HG03280 (cell line): ENCODE measurements at regions not wholly inside any gene's neighbourhood (a gene's known extent, or its start where the extent isn't known, plus 50 kb on each side); places are given as distances from the start of the nearest gene placed in this dataset.

ENCODE experiments used
- ATAC-seq: cut with Tn5 transposase; IDR thresholded peaks from one replicate; pipeline ENCODE4 v1.9.1; 2021; ENCODE audit warnings: mild to moderate bottlenecking, moderate library complexity; ENCODE audit not compliant: unreplicated experiment

DNA sequence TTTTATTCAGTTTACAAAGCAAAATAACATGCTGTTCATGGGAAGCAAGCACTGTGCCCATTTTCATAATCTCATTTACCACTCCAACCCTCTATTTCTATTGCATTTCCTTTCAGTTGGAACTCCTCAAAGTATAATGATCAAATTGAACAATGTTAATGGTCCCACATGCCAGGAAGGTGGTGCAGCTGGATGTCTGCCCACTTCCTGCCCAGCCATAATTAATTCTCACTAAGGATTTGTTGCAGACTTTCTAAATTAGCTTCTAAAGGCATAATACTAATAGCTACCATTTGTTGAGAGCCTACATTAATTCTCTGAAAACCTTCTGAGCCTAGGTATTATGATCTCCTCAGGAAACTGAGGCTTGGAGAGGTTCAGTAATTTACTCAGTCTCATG lies 316.1 kb upstream of the TPM1 start:
- no peak for ATAC-seq

DNA sequence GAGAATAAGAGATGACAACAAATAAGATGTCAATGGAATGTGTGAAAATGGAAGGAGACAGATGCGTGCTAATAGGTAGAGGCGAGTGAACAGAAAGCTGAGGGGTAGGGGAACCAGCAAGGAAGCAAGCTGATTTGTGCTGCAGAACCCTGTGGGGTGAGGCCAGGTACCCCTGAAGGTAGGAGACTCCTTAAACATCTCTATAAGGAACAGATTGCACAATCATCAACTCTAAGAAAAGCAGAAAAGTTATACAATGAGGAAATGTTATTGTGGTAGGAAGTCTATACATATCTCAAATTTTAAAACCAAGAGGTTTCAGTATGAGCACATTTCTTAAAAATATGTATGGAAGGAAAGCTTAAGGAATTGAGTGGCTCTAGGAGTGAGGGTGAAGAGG lies 315.0 kb upstream of the TPM1 start:
- no peak for ATAC-seq

DNA sequence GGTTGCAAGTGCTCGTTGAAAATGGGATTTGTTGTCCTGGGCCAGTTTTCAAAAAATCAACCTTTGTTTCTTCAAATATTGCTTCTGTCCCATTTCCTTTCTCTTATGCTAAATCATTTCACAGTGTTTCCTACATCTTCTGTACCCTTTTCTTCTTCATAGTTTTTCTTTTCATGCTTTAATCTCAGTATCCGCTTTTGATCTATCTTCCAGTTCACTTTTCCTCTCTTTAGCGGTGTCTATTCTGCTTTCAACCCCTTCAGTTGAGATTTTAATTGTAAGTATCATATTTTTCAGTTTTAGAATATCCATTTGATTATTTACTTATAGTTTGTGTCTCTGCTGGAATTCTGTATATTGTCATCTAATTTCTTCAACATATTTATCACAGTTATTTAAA lies 311.7 kb upstream of the TPM1 start:
- no peak for ATAC-seq

DNA sequence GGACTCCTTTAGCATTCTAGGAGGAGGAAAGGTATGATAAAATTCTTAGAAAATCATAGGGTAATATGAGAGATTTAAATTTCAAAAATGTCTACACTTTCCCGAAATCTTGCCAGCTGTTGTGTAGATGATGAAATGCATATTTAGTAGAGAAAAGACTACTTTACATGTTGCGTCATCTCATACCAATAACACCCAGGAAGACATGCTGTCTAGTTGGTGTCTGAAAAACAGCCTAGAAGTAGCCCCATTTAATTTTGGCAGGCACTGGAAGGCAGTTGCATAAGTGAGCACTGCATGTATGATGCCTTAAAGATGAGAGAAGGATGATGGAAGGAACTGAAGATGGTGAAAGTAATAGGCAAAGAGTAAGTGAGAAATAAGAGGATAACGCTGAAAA lies 310.5 kb upstream of the TPM1 start:
- ATAC-seq, result no peak

DNA sequence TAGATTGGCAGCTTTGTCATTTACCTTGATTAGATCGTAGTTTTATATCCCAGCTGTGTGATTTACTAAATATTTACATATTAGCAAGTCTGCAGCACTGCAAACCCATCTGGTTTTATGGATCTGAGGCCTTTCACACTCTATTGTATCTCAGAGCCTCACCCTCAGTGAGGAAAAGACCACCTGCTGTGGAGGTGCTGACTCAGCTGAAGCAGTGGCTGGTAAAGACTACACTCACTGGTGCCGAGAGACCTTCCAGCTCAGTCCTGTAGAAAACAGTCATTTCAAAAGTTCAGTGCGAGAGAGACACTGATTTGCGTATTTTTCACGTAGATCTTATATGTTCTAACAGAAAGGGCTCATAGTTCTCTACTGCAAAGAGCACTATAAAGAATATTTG lies 307.8 kb upstream of the TPM1 start:
- ATAC-seq, result no peak

DNA sequence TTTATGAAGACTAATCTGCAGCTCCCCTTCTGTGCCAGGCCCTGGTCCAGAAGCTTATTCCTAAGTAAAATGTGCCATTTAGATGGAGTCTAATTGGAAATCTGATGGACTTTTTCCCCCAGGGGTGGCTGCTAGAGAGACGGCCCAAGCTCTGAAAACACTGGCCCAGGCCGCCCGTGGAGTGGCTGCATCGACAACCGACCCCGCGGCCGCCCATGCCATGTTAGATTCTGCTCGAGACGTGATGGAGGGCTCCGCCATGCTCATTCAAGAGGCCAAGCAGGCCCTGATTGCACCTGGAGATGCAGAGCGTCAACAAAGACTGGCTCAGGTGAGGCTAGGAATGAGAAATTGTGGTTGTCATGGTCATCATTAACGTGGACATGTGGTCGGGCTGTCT lies 305.8 kb upstream of the TPM1 start:
- no peak for ATAC-seq

DNA sequence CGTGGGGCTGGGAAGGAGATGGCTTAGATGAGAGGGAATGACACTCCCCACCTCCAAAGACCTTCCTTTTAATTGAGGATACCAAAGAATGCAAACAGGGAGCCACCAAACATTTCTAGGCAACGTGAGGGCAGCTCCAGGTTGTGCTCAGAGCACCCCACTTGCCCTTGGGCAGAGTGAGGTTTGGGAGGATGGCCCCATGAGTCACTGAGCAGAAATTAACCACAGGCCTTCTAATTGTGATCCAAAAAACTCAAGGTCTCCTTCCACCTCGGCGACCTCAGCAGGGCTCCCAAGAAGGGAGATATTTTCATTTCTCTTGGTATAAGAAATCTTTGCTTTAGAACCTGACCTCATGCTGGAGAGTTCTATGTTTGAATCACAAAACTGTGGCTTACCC lies 305.0 kb upstream of the TPM1 start:
- no peak for ATAC-seq

DNA sequence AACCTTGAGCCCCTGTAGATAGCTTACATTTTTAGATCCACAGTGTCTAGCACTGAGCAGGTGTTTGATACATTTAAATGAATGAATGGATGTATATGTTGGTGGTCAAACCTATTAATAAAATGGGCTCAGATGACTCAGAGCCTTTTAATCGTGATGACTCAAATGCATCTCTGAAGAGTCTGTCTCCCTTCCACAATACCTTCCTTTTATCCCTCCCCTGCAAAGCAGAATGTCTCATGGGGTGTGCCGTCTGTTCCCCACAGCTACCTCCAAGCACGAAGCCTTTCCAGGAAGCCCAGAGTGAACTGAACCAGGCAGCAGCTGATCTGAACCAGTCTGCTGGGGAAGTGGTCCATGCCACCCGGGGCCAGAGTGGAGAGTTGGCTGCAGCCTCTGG lies 303.5 kb upstream of the TPM1 start:
- ATAC-seq, result no peak

DNA sequence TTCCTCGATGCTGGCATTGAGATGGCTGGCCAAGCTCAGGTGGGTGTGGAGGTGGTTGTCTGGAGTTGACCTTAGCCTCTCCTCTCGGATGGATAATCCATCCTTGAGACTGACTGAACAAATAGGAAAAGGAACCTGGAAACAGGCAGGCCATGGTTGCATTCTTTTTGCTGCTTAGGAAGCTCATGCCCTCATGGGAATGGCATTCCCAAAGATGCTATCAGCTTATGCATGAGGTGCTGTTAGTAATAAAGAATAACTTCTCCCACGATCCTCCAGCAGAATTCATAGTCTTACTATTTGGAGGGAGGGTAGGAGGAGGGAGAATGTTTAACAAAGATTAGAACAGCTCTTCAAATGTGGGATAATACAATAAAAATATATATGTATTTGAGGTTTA lies 303.0 kb upstream of the TPM1 start:
- ATAC-seq, result no peak

DNA sequence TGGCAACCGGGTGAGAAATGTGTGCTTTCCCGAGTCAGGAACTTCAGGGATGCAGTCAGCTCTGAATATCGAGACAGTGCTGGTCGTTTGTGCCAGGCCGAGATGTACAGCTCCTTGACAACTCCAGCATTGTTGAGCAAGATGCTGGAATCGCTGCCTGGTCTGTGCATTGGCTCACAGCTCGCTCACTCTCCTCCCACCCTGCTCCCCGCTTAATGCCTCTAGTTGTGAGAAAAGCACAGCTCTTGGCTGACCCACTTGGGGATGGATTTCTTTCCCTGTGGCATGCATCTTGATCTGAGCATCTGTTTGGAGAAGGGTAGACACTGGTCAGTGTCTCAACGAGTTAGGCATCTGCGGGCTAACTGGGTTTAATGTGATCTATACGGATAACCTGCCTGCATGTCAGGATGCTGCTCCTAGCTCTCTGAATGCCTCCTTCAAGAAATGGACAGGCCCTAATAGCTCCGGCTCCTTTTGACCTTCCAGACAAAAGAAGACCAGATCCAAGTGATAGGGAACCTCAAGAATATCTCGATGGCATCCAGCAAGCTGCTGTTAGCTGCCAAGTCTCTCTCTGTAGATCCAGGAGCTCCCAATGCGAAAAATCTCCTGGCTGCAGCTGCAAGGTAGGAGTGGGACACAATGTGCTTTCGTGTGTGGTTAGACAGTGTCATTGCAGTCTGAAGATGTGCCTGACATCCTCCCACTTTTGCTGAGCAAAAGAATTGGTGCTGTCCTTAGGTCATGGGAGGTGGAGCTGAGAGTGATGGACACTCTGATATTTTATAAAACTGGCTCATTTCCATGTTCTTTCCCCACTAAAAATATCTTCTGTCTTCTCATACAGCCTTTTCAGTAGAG lies 302.2 kb upstream of the TPM1 start:
- ATAC-seq, result no peak

DNA sequence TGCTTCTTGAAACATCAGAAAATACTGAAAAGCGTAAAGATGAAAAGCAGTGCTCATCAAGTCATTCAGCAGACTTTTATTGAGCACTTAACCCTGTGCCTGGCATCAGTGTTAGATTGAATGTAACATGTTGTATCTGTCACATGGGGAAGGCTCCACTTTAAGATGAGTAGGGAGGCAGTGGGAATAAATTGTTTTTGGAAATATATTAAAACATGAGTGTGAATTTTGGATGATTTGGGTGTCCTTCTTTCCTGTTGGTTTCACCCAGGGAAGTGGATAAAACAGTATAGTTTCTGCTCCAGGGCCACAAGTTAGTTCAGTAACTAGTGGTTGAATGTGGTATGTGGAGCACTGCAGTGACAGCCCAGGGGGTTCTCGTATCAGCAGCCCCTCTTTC lies 301.4 kb upstream of the TPM1 start:
- ATAC-seq, result no peak

DNA sequence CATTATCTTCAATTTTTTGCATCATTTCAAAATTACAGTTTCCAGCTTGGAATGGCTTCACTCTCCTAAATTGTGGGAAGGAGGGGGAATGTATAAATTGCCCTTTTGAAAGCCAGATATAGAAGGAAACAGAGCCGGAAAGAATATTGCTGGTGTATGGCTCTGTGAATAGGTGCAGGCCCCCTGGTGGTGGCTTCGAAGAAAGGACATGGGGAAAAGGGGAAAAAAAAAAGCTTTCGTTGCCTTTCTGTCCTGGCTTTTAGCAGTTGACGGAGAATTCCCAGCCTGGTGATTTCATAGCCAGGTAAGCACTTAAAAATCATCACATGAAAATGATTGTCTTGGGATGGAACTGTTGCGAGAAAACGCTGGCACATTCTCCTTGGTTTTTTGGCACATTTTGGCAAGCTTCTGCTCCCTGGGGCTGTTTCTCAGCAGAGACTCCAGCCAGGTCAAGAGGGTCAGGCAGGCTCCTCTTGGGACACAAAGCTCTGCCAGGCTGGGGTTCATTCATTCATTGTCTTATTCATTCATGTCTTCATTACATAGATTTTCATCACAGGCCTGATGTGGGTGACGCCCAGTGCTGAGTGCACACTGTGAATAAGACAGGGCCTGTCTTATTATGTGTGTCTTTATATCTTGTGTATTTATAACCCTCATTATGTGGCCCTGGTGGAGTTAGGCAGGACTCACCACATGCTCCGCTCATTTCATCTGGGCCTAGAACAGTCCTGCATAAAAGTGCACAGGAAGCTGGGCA lies 300.0 kb upstream of the TPM1 start:
- no peak for ATAC-seq

DNA sequence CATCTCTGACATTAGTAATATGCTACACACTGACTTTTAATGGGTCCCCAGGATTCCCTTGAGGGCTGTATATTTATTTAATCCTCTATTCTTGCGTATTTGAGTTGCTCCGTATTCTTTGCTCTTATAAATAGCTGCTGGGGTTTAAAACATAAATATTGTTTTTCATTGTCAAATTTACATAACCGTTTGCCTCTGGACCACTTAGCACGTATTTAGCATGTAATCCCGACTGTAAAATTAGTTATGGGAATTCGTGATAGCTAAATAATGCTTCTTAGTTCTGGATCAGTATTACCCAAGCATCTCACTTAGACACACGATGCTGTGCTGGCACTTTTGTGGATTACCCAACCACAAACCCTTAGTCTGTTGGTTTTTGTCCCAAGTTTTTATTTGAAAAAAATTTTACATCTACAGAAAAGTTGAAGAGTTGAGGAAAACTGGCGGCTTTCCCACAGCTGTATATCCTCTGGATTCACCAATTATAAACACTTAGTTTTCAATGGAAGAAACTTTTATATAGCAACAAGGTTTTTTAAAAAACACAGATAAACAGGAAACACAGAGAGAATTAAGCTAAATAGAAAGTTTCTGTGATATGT lies 296.8 kb upstream of the TPM1 start:
- no peak for ATAC-seq

DNA sequence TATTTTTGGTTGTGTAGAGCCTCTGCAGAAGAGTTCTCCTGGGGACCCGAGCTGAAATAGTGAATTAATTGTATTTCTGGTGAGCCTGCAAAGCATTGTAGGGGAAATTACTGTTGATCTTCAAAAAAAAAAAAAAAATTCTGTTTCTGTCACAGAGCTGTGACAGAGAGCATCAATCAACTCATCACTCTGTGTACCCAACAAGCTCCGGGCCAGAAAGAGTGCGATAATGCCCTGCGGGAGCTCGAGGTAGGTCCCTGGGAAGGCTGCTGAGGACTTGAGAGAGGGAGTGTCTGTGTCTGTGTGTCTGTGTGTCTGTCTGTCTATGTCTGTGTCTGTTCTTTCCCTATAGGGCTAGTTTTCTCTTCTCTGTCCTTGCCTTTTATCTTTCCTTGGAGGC lies 294.4 kb upstream of the TPM1 start:
- ATAC-seq, result no peak

DNA sequence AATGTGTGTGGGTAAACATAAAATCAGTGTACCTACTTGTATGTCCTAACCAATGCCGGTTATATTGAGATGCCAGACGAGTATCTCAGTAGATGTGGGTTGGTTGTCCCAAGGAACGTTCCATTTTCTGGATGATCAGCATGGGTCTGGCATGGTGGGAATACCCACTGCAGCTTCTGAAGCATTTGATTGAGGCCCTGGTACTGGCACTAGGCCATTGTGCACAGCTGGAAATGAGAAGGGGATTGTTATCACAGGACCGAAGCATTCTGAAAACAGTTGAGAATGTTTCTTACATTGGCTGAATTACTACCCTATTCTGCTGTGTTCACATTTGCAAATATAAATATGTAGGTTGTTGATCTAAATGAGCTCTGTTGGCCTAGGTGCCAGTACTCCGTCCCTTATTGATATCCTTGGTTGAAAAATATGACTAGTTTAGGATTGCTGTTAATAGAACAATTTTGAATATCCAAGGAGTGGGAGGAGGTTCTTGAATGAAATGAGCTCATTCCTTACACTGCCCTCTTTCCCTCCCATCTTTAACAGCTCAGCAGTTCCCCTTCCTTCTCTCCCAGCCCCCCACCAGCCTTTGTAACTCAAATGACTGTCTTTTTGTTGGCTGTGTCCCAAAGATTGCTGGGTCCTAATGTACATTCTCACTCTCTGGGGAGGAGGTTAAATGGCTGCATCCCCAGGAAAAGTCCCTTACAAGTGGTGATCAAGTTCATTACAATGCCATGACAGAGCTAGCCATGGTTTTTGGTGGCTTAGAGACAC lies 293.3 kb upstream of the TPM1 start:
- no peak for ATAC-seq

DNA sequence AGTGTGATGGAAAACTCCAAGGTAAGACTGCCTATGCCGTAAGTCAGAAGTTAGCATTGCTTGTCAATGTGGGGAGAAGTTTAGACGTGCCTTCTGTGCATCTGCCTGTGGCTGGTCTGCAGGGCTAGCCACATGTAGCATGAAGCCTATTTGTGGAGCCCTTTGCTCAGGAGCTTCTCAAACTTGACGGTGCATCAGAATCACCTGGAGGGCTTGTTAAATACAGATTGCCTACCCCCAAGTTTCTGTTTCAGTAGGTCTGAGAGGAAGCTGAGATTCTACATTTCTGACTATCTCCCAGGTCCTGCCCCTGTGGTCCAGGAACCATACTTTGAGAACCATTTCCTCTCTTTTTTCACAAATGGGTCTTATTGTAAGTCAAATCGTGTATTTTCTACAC lies 292.1 kb upstream of the TPM1 start:
- no peak for ATAC-seq

DNA sequence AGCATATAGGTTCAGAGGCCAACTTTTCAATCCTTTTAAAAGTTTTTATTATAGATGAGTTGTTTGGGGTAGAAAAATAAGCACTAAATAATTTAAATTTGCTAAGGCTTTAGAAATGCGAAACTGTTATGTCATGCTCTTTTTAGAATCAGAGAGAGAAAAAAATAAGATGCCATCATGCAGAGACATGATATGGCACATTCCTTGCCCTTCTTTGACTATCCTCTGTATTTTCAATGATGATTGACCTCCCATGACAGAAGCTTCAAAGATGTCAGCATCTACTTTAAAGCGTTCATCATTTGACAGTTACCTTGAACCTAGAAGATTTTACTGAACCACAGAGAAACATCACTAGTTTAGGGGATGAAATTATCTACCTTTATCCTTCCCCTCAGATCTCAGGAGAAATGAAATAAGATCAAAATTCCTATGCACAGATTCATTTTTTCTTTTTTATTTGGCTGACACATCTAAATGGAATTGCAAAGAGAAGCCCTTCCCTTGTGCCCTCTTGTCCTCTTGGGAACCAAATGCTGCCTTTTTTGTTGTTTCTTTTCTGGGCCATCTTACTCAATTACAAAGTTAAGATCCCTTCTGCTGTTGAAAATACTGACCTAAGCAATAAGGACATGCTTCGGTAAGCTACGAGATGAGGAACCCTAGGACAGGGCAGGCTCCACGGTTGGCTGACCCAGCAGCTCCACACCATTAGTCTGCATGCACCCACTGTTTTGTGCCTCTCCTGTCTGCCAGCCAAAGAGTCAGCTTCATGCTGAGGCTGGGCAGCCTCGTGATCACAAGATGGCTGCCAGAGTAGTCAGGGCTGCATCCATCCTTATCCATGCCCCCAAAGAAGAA lies 289.7 kb upstream of the TPM1 start:
- ATAC-seq, result no peak

DNA sequence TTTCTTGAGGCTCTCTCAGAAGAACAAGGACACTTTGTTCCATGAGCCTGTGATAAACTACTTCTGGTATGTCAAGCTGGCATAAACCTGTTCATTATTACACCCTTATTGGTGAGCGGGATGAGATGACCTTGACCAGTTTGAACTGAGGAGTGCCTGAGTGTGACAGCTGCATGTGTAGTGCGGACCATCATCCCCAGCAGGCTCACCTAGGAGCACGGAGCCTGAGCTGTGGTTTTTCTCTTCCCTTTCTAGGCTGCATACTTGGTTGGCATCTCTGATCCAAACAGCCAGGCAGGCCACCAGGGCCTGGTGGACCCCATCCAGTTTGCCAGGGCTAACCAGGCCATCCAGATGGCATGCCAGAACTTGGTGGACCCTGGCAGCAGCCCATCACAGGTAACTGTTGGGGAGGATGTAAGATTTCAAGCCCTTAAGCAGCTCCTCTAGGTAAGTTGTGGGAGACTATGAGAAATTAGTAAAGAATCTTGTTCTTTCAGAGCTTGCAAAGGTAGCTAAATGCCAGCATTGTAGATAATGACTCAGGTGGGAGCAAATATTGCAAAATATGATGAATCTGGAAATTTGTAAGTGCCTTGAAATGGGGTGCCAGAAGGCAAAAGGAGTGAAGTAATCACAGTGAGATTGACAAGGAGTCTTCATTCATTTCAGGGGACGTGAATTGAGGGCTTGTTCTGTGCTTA lies 288.9 kb upstream of the TPM1 start:
- ATAC-seq, result no peak

DNA sequence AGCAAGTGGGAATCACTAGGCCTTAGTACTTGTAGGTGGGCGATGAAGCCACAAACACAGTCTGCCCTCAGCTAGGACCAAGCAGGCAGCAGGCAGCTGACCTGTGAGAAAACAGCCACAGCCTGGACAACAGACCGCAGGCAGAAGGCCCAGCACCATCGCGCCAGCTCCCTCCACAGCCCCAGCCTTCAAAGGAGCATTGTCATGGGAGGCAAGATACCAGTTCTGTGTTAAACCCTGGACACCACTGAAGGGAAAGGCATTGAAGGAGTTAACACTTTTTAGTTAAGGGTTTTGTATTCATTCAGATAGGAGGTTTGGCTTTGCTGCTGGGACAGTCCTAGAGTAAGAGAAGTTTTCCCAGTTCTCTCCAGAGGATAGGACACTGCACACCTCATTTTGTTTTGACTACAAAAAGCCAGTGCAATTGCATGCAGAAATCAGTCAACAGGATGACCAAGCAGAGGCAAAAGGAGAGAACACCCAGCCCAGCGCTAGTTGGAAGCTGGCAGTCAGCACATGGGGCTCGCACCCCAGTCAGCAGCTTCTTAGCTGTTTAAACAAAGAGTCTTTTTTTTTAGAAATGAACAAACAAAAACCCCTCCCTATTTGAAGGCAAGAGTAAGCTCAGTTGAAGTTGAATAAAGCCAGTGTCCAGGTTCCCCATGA lies 286.1 kb upstream of the TPM1 start:
- no peak for ATAC-seq
